WTC11 (cell line): ENCODE measurements at regions not wholly inside any gene's neighbourhood (a gene's known extent, or its start where the extent isn't known, plus 50 kb on each side); places are given as distances from the start of the nearest gene placed in this dataset.
"Not testable (repeated sequence)": the region's sequence is repeated elsewhere in the genome, so short reads cannot be mapped to it uniquely, and the experiment has no call there.

Source experiments
- ATAC-seq: fragments of 200-7000 bp; cut with Tn5 transposase; 2 replicates; pipeline ENCODE4 v1.10.0; 2021; ENCODE audit warnings: mild to moderate bottlenecking, moderate library complexity
- CTCF ChIA-PET: fragments of 300-600 bp; sonication (Branson Sonifier 250); formaldehyde crosslinking; loops from one replicate; lab custom pipeline; 2021; ENCODE audit warnings: antibody characterized with exemption; lab: Charles Lee
- POLR2A ChIA-PET: fragments of 350-600 bp; sonication (Branson Sonifier 250); formaldehyde crosslinking; loops from one replicate; lab custom pipeline; 2021; ENCODE audit warnings: antibody characterized with exemption; lab: Charles Lee
- DNase-seq: peaks from one replicate; pipeline ENCODE4 v3.0.0; 2021; ENCODE audit warnings: low spot score
- H3K27ac Mint-ChIP-seq: 2 replicates; pipeline ENCODE4 v1.8.0; 2021; ENCODE audit warnings: mixed read lengths
- H3K27me3 Mint-ChIP-seq: 2 replicates; pipeline ENCODE4 v1.8.0; 2021; ENCODE audit warnings: low read depth, mild to moderate bottlenecking, moderate library complexity, mixed read lengths
- H3K36me3 Mint-ChIP-seq: 2 replicates; pipeline ENCODE4 v1.8.0; 2021; ENCODE audit warnings: mixed read lengths
- H3K4me1 Mint-ChIP-seq: 2 replicates; pipeline ENCODE4 v1.8.0; 2022; ENCODE audit warnings: mixed read lengths
- H3K4me3 Mint-ChIP-seq: 2 replicates; pipeline ENCODE4 v1.8.0; 2021; ENCODE audit warnings: mild to moderate bottlenecking, moderate library complexity, mixed read lengths
- H3K9me3 Mint-ChIP-seq: 2 replicates; pipeline ENCODE4 v1.8.0; 2021; ENCODE audit warnings: mixed read lengths
- AFF4 ChIP-seq: sonication (generic); formaldehyde crosslinking; IDR thresholded peaks from 2 replicates; pipeline ENCODE4 v1.8.1; 2023; ENCODE audit warnings: mild to moderate bottlenecking, missing genetic modification reagents, borderline replicate concordance
- ATF3 ChIP-seq: sonication (generic); formaldehyde crosslinking; conservative IDR thresholded peaks from 2 replicates; pipeline ENCODE4 v1.8.1; 2022; ENCODE audit warnings: mild to moderate bottlenecking, missing genetic modification reagents
- ELF4 ChIP-seq: sonication (generic); formaldehyde crosslinking; IDR thresholded peaks from 2 replicates; pipeline ENCODE4 v1.8.1; 2022; ENCODE audit warnings: low read depth, mild to moderate bottlenecking, moderate library complexity, missing genetic modification reagents
- ESRRA ChIP-seq: sonication (generic); formaldehyde crosslinking; IDR thresholded peaks from 2 replicates; pipeline ENCODE4 v1.8.1; 2022; ENCODE audit warnings: mild to moderate bottlenecking, missing genetic modification reagents, borderline replicate concordance
- FOXK1 ChIP-seq: sonication (generic); formaldehyde crosslinking; IDR thresholded peaks from 2 replicates; pipeline ENCODE4 v1.8.0; 2022; ENCODE audit warnings: mild to moderate bottlenecking, moderate library complexity, missing genetic modification reagents
- GABPB1 ChIP-seq: sonication (generic); formaldehyde crosslinking; IDR thresholded peaks from 2 replicates; pipeline ENCODE4 v1.8.1; 2023; ENCODE audit warnings: mild to moderate bottlenecking, missing genetic modification reagents
- GRHL2 ChIP-seq: fragments of 250-450 bp; sonication (Bioruptor Pico); IDR thresholded peaks from 2 replicates; pipeline ENCODE4 v1.8.0; 2022; ENCODE audit warnings: mild to moderate bottlenecking, moderate library complexity; ENCODE audit not compliant: insufficient replicate concordance, severe bottlenecking
- GTF2I ChIP-seq: fragments of 250-450 bp; sonication (Bioruptor Pico); conservative IDR thresholded peaks from 2 replicates; pipeline ENCODE4 v1.4.0; 2021; ENCODE audit warnings: mild to moderate bottlenecking
- HMGA2 ChIP-seq: fragments of 250-450 bp; sonication (Bioruptor Pico); IDR thresholded peaks from 2 replicates; pipeline ENCODE4 v1.4.0; 2021; ENCODE audit warnings: mild to moderate bottlenecking, moderate library complexity
- KAT7 ChIP-seq: sonication (generic); formaldehyde crosslinking; IDR thresholded peaks from 2 replicates; pipeline ENCODE4 v1.8.1; 2023; ENCODE audit warnings: missing genetic modification reagents, mild to moderate bottlenecking, borderline replicate concordance
- NFYB ChIP-seq: sonication (generic); formaldehyde crosslinking; conservative IDR thresholded peaks from 2 replicates; pipeline ENCODE4 v1.8.0; 2022; ENCODE audit warnings: low read depth, missing genetic modification reagents
- SP1 ChIP-seq: sonication (generic); formaldehyde crosslinking; conservative IDR thresholded peaks from 2 replicates; pipeline ENCODE4 v1.8.1; 2022; ENCODE audit warnings: missing genetic modification reagents
- ZBTB43 ChIP-seq: sonication (generic); formaldehyde crosslinking; IDR thresholded peaks from 2 replicates; pipeline ENCODE4 v1.8.1; 2023; ENCODE audit warnings: mild to moderate bottlenecking, missing genetic modification reagents
- ZNF396 ChIP-seq: fragments of 250-450 bp; sonication (Bioruptor Pico); IDR thresholded peaks from 2 replicates; pipeline ENCODE4 v1.8.0; 2021; ENCODE audit warnings: mild to moderate bottlenecking, moderate library complexity, borderline replicate concordance
- TF ChIP-seq, protein P1 (sequence below): sonication (generic); formaldehyde crosslinking; IDR thresholded peaks from 2 replicates; pipeline ENCODE4 v1.8.0; 2023; ENCODE audit warnings: missing genetic modification reagents

DNA sequence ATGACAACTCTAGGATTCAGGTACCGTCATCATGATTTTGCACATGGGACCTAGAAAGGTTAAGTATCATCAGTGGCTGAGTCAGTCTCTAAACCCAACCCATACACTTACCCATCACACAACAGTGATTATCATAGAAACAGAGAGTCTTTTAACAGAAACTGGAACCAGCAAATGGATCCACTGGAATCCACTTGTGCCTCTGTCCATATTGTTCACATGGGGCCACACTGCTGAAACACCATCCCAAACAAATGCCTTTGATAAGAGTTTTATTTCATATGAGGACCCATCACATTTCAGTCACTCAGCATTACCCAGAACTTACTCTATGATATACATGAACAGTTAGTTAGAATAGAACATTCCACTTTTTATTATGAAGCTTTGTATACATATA, 430.0 kb downstream of the STK39 start:
- Mint-ChIP-seq H3K4me3 (no peak overlapping the region), H3K9me3 (peaks cover 8% of the 10 kb centered on the region), H3K4me1 (no peaks in the 10 kb centered on the region), H3K27ac (no peak overlapping the region), H3K36me3 (peaks cover 13% of the 10 kb centered on the region), H3K27me3 (no peaks in the 10 kb centered on the region)
- DNase-seq: no peak
- no peak for TF ChIP-seq ZBTB43 (CRISPR knock-in tag)
- TF ChIP-seq FOXK1 (CRISPR knock-in tag): no peak
- TF ChIP-seq GRHL2 (CRISPR knock-in tag): no peak
- TF ChIP-seq GABPB1: no peak
- POLR2A ChIA-PET: no interaction called here
- no peak for ATAC-seq
- CTCF ChIA-PET: no interaction called here

- H3K9me3 Mint-ChIP-seq: peaks cover 8% of the 10 kb centered on the region
- no peak for DNase-seq
- peaks cover 13% of the 10 kb centered on the region for H3K36me3 Mint-ChIP-seq
- no peak overlapping the region for H3K27ac Mint-ChIP-seq
- POLR2A ChIA-PET: no interaction called here
- no peaks in the 10 kb centered on the region for H3K4me1 Mint-ChIP-seq
- no peak overlapping the region for H3K4me3 Mint-ChIP-seq
- CTCF ChIA-PET: no interaction called here
- peak; percentile 24; the same call in 1 of the 2 replicates for TF ChIP-seq GABPB1
- TF ChIP-seq ESRRA (CRISPR knock-in tag): no peak
- TF ChIP-seq SP1: no peak
- no peak for TF ChIP-seq KAT7 (CRISPR knock-in tag)
- TF ChIP-seq NFYB (CRISPR knock-in tag): no peak
- no peak for TF ChIP-seq ELF4 (CRISPR knock-in tag)
- ATAC-seq: no peak
- no peaks in the 10 kb centered on the region for H3K27me3 Mint-ChIP-seq
These were observed 430.5 kb downstream of the STK39 start for GRCh38 chr2:167816874-167817290.

DNA sequence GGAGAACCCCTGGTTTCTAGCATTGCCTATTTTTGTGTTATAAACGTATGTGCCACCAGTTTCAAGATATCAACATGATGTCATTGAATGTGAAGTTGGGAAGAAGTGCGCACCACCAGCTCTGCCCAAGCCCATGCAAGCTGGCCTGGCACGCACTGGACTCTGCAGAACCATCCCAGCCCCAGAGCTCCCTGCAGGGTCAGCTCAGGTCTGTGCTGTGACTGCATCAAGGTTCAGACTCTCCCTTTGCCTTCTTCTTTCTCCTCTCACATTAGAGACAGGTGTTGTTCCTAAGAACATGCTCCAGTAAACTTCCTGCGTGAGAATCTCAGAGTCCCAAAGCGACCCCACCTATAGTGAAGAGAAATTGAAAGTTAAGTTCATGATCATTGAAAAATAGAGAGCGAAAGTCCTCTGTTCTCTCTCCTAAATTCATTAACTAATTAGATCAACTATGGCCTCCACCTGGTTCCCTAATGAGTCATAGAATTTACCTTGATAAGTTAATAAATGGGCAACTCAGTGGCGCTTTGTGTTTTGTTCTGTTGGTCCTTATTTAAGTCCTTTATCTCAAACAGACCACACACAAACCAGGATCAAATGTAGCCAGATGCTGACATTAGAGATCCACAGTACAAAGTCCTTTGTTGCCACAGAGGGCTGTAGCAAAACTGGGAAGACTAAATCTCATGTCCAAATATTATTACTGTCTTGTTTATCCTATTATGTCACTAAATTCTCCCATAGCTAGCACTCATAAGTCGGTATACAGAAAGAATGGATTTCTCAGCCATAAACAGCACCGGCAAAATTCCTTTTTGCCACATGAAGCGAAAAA, 432.3 kb downstream of the STK39 start:
- DNase-seq (no peak), ATAC-seq (no peak)
- Mint-ChIP-seq H3K4me1 (0 out of 2 replicates have a peak, but pooled peaks cover 2% of the 10 kb centered on the region), H3K4me3 (no peak overlapping the region), H3K27me3 (no peaks in the 10 kb centered on the region), H3K9me3 (peaks cover 8% of the 10 kb centered on the region), H3K27ac (no peak overlapping the region), H3K36me3 (peaks cover 13% of the 10 kb centered on the region)
- TF ChIP-seq HMGA2 (CRISPR knock-in tag): no peak
- peak; percentile 56; the same call in 1 of the 2 replicates for TF ChIP-seq GABPB1
- POLR2A ChIA-PET: no interaction called here
- CTCF ChIA-PET: interaction anchor here (1.3 kb wide), 1 partner anchor 304 kb away, joined by 5 read pairs; no protein-coding TSS in a partner anchor

- peak overlapping the region; percentile 80 for H3K27ac Mint-ChIP-seq
These were observed 432.9 kb downstream of the STK39 start for GRCh38 chr2:167814482-167814880.

DNA sequence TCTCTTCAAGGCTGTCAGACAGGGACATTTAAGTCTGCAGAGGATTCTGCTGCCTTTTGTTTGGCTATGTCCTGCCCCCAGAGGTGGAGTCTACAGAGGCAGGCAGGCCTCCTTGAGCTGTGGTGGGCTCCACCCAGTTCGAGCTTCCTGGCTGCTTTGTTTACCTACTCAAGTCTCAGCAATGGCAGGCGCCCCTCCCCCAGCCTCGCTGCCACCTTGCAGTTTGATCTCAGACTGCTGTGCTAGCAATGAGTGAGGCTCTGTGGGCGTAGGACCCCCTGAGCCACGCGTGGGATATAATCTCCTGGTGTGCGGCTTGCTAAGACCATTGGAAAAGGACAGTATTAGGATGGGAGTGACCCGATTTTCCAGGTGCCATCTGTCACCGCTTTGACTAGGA, 437.6 kb downstream of the STK39 start:
- H3K9me3 Mint-ChIP-seq: peaks cover 37% of the 10 kb centered on the region
- H3K4me1 Mint-ChIP-seq: not testable (repeated sequence)

More at GRCh38 chr2:167814482-167814880, 432.9 kb downstream of the STK39 start:
- H3K4me1 Mint-ChIP-seq, DNase-seq, ATAC-seq, CTCF ChIA-PET, H3K4me3 Mint-ChIP-seq, H3K27me3 Mint-ChIP-seq, POLR2A ChIA-PET: not testable (repeated sequence)
- Mint-ChIP-seq H3K9me3 (peaks cover 12% of the 10 kb centered on the region), H3K36me3 (peaks cover 11% of the 10 kb centered on the region)

DNA sequence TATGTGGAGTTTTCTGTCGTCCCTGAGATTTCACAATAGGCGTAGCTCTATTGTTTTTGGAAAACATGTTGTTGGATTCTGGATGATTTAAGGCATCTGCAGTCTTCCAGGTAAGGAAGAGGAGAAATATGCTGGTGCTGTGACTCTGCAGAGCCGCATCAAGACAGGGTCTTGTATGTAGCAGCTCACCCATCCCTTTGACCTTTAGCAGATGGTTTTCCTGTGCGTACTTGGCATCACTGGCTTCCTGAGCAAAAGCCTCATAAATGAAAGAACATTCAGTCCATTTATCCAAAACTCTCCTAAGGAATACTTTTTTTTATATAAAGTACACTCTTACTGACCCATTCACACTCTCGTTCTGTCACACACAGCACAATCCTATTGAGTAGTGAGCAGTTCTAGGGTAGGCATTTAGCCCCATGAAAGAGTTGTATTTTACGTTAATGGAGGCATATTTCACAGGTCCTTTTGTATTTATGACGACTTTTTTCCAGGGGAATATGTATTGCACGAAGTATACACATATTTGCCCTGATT, 443.9 kb downstream of the STK39 start:
- Mint-ChIP-seq H3K4me1 (peaks cover 17% of the 10 kb centered on the region), H3K27me3 (no peaks in the 10 kb centered on the region), H3K27ac (no peak overlapping the region), H3K4me3 (no peak overlapping the region), H3K36me3 (peaks cover 7% of the 10 kb centered on the region), H3K9me3 (peaks cover 16% of the 10 kb centered on the region)
- no peak for DNase-seq
- ChIA-PET POLR2A (no interaction called here), CTCF (no interaction called here)
- no peak for ATAC-seq
- no peak for TF ChIP-seq AFF4 (CRISPR knock-in tag)
- no peak for TF ChIP-seq ZNF396
- TF ChIP-seq ESRRA (CRISPR knock-in tag): no peak
- no peak for TF ChIP-seq HMGA2 (CRISPR knock-in tag)
- TF ChIP-seq ATF3: no peak
- TF ChIP-seq GTF2I: no peak
- TF ChIP-seq, protein P1, sequence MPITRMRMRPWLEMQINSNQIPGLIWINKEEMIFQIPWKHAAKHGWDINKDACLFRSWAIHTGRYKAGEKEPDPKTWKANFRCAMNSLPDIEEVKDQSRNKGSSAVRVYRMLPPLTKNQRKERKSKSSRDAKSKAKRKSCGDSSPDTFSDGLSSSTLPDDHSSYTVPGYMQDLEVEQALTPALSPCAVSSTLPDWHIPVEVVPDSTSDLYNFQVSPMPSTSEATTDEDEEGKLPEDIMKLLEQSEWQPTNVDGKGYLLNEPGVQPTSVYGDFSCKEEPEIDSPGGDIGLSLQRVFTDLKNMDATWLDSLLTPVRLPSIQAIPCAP (CRISPR knock-in tag): no peak

More for the DNA sequence above, 437.6 kb downstream of the STK39 start:
- H3K4me3 Mint-ChIP-seq, H3K27ac Mint-ChIP-seq, POLR2A ChIA-PET, H3K27me3 Mint-ChIP-seq, CTCF ChIA-PET, ATAC-seq, DNase-seq: not testable (repeated sequence)
- peaks cover 24% of the 10 kb centered on the region for H3K36me3 Mint-ChIP-seq
